Epithelial cell of esophagus (primary cell): ENCODE measurements at regions not wholly inside any gene's neighbourhood (a gene's known extent, or its start where the extent isn't known, plus 50 kb on each side); places are given as distances from the start of the nearest gene placed in this dataset.

Experiments
- DNase-seq: peaks from one replicate; pipeline ENCODE4 v3.0.0; 2010; ENCODE audit warnings: low read depth
- H3K4me3 ChIP-seq: 2 replicates; pipeline ENCODE4 v1.5.1; 2011; ENCODE audit warnings: mild to moderate bottlenecking, low read length, control low read depth
- CTCF ChIP-seq: IDR thresholded peaks from 2 replicates; pipeline ENCODE4 v1.5.1; 2011; ENCODE audit warnings: low read depth, mild to moderate bottlenecking, low read length, control low read depth, inconsistent platforms; ENCODE audit not compliant: insufficient read depth; ENCODE audit errors: missing control alignments

- no peak for TF ChIP-seq CTCF
- no peak overlapping the region for H3K4me3 ChIP-seq
- DNase-seq, result peak; percentile 80
Observed at GRCh38 chr5:153896117-153896516, 142.6 kb downstream of the FAM114A2 start.

GRCh38 chr5:153895266-153895665, 143.4 kb downstream of the FAM114A2 start:
- TF ChIP-seq CTCF, result no peak
- no peak for DNase-seq
- H3K4me3 ChIP-seq, result no peak overlapping the region

- no peak for TF ChIP-seq CTCF
- no peak for DNase-seq
- no peak overlapping the region for H3K4me3 ChIP-seq
Observed at GRCh38 chr5:153893817-153894216, 144.9 kb downstream of the FAM114A2 start.

- DNase-seq, result no peak
- no peak overlapping the region for H3K4me3 ChIP-seq
- TF ChIP-seq CTCF, result no peak
Observed at GRCh38 chr5:153891394-153891793, 147.3 kb downstream of the FAM114A2 start.

- no peak for DNase-seq
- TF ChIP-seq CTCF, result no peak
- no peak overlapping the region for H3K4me3 ChIP-seq
Observed at GRCh38 chr5:153888781-153889180, 149.9 kb downstream of the FAM114A2 start.

- H3K4me3 ChIP-seq, result no peak overlapping the region
- DNase-seq, result no peak
- no peak for TF ChIP-seq CTCF
Observed at GRCh38 chr5:153885141-153885540, 153.6 kb downstream of the FAM114A2 start.

- no peak for TF ChIP-seq CTCF
- H3K4me3 ChIP-seq, result no peak overlapping the region
- DNase-seq, result no peak
Observed at GRCh38 chr5:153884612-153884957, 154.1 kb downstream of the FAM114A2 start.
